Activated B cell treated with CpG ODN at 0.5 μM for 24 hours (primary cell): ENCODE measurements at regions not wholly inside any gene's neighbourhood (a gene's known extent, or its start where the extent isn't known, plus 50 kb on each side); places are given as distances from the start of the nearest gene placed in this dataset.

Source experiments
- ATAC-seq: fragments of 200-7000 bp; cut with Tn5 transposase; one replicate; pipeline ENCODE4 v1.10.0; 2021; ENCODE audit warnings: low read depth, mild to moderate bottlenecking, moderate library complexity
- CTCF ChIA-PET: fragments of 350-600 bp; sonication (Branson Sonifier 250); formaldehyde crosslinking; loops from one replicate; lab custom pipeline; 2021; ENCODE audit warnings: antibody characterized with exemption; lab: Charles Lee
- POLR2A ChIA-PET: fragments of 350-600 bp; sonication (Branson Sonifier 250); formaldehyde crosslinking; loops from one replicate; lab custom pipeline; 2021; ENCODE audit warnings: antibody characterized with exemption; lab: Charles Lee
- DNase-seq: peaks from one replicate; pipeline ENCODE4 v3.0.0; 2022
- H3K27ac Mint-ChIP-seq: one replicate; pipeline ENCODE4 v1.8.0; 2020; ENCODE audit warnings: mixed read lengths
- H3K27me3 Mint-ChIP-seq: one replicate; pipeline ENCODE4 v1.8.0; 2021; ENCODE audit warnings: mixed read lengths
- H3K36me3 Mint-ChIP-seq: one replicate; pipeline ENCODE4 v1.8.0; 2021; ENCODE audit warnings: low read depth, mixed read lengths
- H3K4me1 Mint-ChIP-seq: one replicate; pipeline ENCODE4 v1.8.0; 2021; ENCODE audit warnings: mixed read lengths
- H3K4me3 Mint-ChIP-seq: one replicate; pipeline ENCODE4 v1.8.0; 2020; ENCODE audit warnings: mild to moderate bottlenecking, mixed read lengths
- H3K9me3 Mint-ChIP-seq: one replicate; pipeline ENCODE4 v1.8.0; 2020; ENCODE audit warnings: mixed read lengths
- CTCF ChIP-seq: fragments of 200-600 bp; IDR thresholded peaks from one replicate; pipeline ENCODE4 v1.8.0; 2022; ENCODE audit warnings: antibody characterized with exemption, mild to moderate bottlenecking
- intact Hi-C: fragments of 100-400 bp; cut with micrococcal nuclease; formaldehyde crosslinking; loops from one replicate; pipeline ENCODE4 v1.15.1; 2024

- no peak overlapping the region for H3K27ac Mint-ChIP-seq
- H3K36me3 Mint-ChIP-seq = no peaks in the 10 kb centered on the region
- ATAC-seq (no peak), DNase-seq (no peak)
- no peak for TF ChIP-seq CTCF
- no peak overlapping the region for H3K4me3 Mint-ChIP-seq
- ChIA-PET POLR2A (no interaction called here), CTCF (no interaction called here)
- peaks cover 23% of the 10 kb centered on the region for H3K27me3 Mint-ChIP-seq
- peaks cover 7% of the 10 kb centered on the region for H3K9me3 Mint-ChIP-seq
- H3K4me1 Mint-ChIP-seq = no peaks in the 10 kb centered on the region
- intact Hi-C loops = no loop called here
Measured at GRCh38 chr7:118615-119391, 73.6 kb upstream of the FAM20C start.

- no peaks in the 10 kb centered on the region for H3K4me1 Mint-ChIP-seq
- peaks cover 23% of the 10 kb centered on the region for H3K27me3 Mint-ChIP-seq
- H3K36me3 Mint-ChIP-seq = no peaks in the 10 kb centered on the region
- no peak for DNase-seq
- no peak overlapping the region for H3K4me3 Mint-ChIP-seq
- H3K9me3 Mint-ChIP-seq = peaks cover 2% of the 10 kb centered on the region
- H3K27ac Mint-ChIP-seq = no peak overlapping the region
- POLR2A ChIA-PET = no interaction called here
- TF ChIP-seq CTCF = no peak
- CTCF ChIA-PET = no interaction called here
- intact Hi-C loops = no loop called here
- no peak for ATAC-seq
Measured at GRCh38 chr7:119392-120163, 72.8 kb upstream of the FAM20C start.

- no peak for ATAC-seq
- ChIA-PET POLR2A (no interaction called here), CTCF (no interaction called here)
- Mint-ChIP-seq H3K9me3 (no peaks in the 10 kb centered on the region), H3K4me3 (no peak overlapping the region), H3K27ac (no peak overlapping the region), H3K36me3 (no peaks in the 10 kb centered on the region), H3K27me3 (peaks cover 21% of the 10 kb centered on the region), H3K4me1 (no peaks in the 10 kb centered on the region)
- intact Hi-C loops = no loop called here
- no peak for TF ChIP-seq CTCF
- DNase-seq = no peak
Measured at GRCh38 chr7:120164-120991, 72.0 kb upstream of the FAM20C start.

- ChIA-PET POLR2A (no interaction called here), CTCF (no interaction called here)
- ATAC-seq = no peak
- no peak overlapping the region for H3K4me3 Mint-ChIP-seq
- no peaks in the 10 kb centered on the region for H3K36me3 Mint-ChIP-seq
- intact Hi-C loops = no loop called here
- H3K27ac Mint-ChIP-seq = no peak overlapping the region
- no peak for DNase-seq
- no peaks in the 10 kb centered on the region for H3K4me1 Mint-ChIP-seq
- H3K27me3 Mint-ChIP-seq = peaks cover 19% of the 10 kb centered on the region
- H3K9me3 Mint-ChIP-seq = no peaks in the 10 kb centered on the region
- no peak for TF ChIP-seq CTCF
Measured at GRCh38 chr7:121002-121785, 71.2 kb upstream of the FAM20C start.
